ENCODE measurements at regions not wholly inside any gene's neighbourhood (a gene's known extent, or its start where the extent isn't known, plus 50 kb on each side); places are given as distances from the start of the nearest gene placed in this dataset.

GRCh38 chr3:64385277-64385676 is 160.0 kb upstream of the PRICKLE2 start (continued):
- TF ChIP-seq AKNA (CRISPR knock-in tag; IDR thresholded peaks at IDR 0.05; ENCODE audit: borderline replicate concordance): no peak
- TF ChIP-seq ZFP36 (IDR thresholded peaks at IDR 0.05; ENCODE audit: borderline replicate concordance, low read depth, low read length, partially characterized antibody): no peak
- TF ChIP-seq ZNF777 (CRISPR knock-in tag; IDR thresholded peaks at IDR 0.05): no peak
- TF ChIP-seq FIP1L1 (IDR thresholded peaks at IDR 0.05; ENCODE audit: borderline replicate concordance, insufficient read depth, low read depth, low read length): no peak
- no peak for TF ChIP-seq SMARCE1 (IDR thresholded peaks at IDR 0.05; ENCODE audit: borderline replicate concordance)
- TF ChIP-seq ZSCAN22 (CRISPR knock-in tag; IDR thresholded peaks at IDR 0.05): no peak
- no peak for TF ChIP-seq BORCS8-MEF2B (CRISPR knock-in tag; IDR thresholded peaks at IDR 0.05)

- Histone ChIP-seq H3K27me3 (ENCODE audit: control insufficient read depth in 1 of 2, insufficient read depth in 2 of 2, low read length in 2 of 2) (peaks cover 0 to 6% of the 10 kb centered on the region in 2 experiments; a peak in 2 of 5 replicates), H3K9me3 (ENCODE audit: low read length) (no peaks in the 10 kb centered on the region), H3K27ac (ENCODE audit: extremely low read length, insufficient read depth, low read length) (no peak overlapping the region), H3K79me2 (ENCODE audit: insufficient read depth, low read length) (no peaks in the 10 kb centered on the region), H4K20me1 (ENCODE audit: insufficient read depth, low read length) (no peaks in the 10 kb centered on the region), H3K4me3 (replicated peaks in 1 of 3; ENCODE audit: insufficient read depth in 1 of 3, low read depth in 2 of 3, low read length in 3 of 3) (no peak overlapping the region), H3K36me3 (replicated peaks in 1 of 2; ENCODE audit: control insufficient read depth in 1 of 2, insufficient read depth in 2 of 2, low read length in 2 of 2) (no peaks in the 10 kb centered on the region), H2AFZ (ENCODE audit: low read length) (no peak overlapping the region), H3K4me2 (ENCODE audit: low read depth, low read length) (no peak overlapping the region), H3K9ac (ENCODE audit: insufficient read depth, low read depth, low read length) (no peak overlapping the region), H3K4me1 (ENCODE audit: insufficient read depth, low read length) (no peaks in the 10 kb centered on the region)
- in situ Hi-C loops (cut with HindIII; ENCODE audit: extremely low pct_ligation_motif_present, low pct_unique_long_range_greater_than_20kb) (no loop called here), intact Hi-C loops (cut with micrococcal nuclease; ENCODE audit: unreplicated experiment) (no loop called here)
- FAIRE-seq (no peak), DNase-seq (ENCODE audit: low spot score) (no peak), ATAC-seq (no peak)
- BruUV-seq (replicated peaks): no TSS peak
- ChIA-PET POLR2A (no interaction called here), CTCF (ENCODE audit: low intra/inter-chr PET ratio, low total read pairs) (no interaction called here)
- WGBS (ENCODE audit: low lambda C conversion rate): 3% methylated on average over 3 of the region's 3 CpGs
- TF ChIP-seq CREBL2 (CRISPR knock-in tag; IDR thresholded peaks at IDR 0.05; ENCODE audit: borderline replicate concordance) (no peak), ZNF878 (CRISPR knock-in tag; IDR thresholded peaks at IDR 0.05) (no peak), ZFP36L1 (CRISPR knock-in tag; IDR thresholded peaks at IDR 0.05) (no peak), ZNF281 (CRISPR knock-in tag; IDR thresholded peaks at IDR 0.05; ENCODE audit: borderline replicate concordance) (no peak), RNF2 (conservative IDR thresholded peaks at IDR 0.05; ENCODE audit: low read depth) (no peak), SMAD1 (CRISPR knock-in tag; IDR thresholded peaks at IDR 0.05; ENCODE audit: borderline replicate concordance, low read depth) (no peak), TFAP4 (IDR thresholded peaks at IDR 0.05; ENCODE audit: borderline replicate concordance, low read depth) (no peak), ZMAT3 (CRISPR knock-in tag; conservative IDR thresholded peaks at IDR 0.05) (no peak), YEATS2 (CRISPR knock-in tag; IDR thresholded peaks at IDR 0.05; ENCODE audit: borderline replicate concordance) (no peak)
Observed at GRCh38 chr3:64384561-64384960, 159.3 kb upstream of the PRICKLE2 start.

Data from HepG2 (cell line).